GM13976 (cell line): ENCODE measurements at regions not wholly inside any gene's neighbourhood (a gene's known extent, or its start where the extent isn't known, plus 50 kb on each side); places are given as distances from the start of the nearest gene placed in this dataset.
"Not testable (repeated sequence)": the region's sequence is repeated elsewhere in the genome, so short reads cannot be mapped to it uniquely, and the experiment has no call there.

ENCODE experiments used
- DNase-seq: peaks from one replicate; pipeline ENCODE4 v3.0.0; 2012; ENCODE audit warnings: low spot score
- CTCF ChIP-seq: IDR thresholded peaks from 2 replicates; pipeline ENCODE4 v1.5.1; 2012; ENCODE audit warnings: borderline replicate concordance, mild to moderate bottlenecking; ENCODE audit not compliant: insufficient read depth; ENCODE audit errors: extremely low read depth, missing control alignments, control extremely low read depth
- in situ Hi-C: fragments of 300-500 bp; cut with MboI; formaldehyde crosslinking; loops from one replicate; pipeline ENCODE4 v1.12.0; 2022; ENCODE audit warnings: low sequenced_read_pairs, mixed read lengths, inconsistent platforms; ENCODE audit not compliant: unreplicated experiment

DNA sequence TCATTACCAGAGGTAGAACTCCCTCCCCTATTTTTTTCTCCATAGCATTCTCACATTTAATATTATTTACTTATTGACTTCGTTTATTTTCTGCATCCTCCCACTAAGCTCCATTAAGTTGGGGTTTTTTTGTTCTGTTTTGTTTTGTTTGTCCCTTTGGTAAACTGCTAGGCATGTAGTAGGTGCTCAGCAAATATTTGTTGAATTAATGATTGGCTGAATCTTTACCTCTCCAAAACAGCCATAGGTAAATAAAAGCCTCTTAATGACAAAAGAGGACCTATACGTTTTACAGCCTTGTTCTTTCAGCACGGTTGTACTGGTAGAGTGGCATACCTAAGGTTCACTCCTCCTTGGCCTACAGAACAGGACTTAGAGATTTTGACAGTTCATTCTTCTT lies 52.0 kb downstream of the PRORP start:
- no peak for TF ChIP-seq CTCF
- no peak for DNase-seq
- in situ Hi-C loops = no loop called here

GRCh38 chr14:35180179-35180578 lies 57.8 kb downstream of the PRORP start:
- no peak for DNase-seq
- TF ChIP-seq CTCF = no peak
- in situ Hi-C loops = no loop called here

- in situ Hi-C loops, DNase-seq: not testable (repeated sequence)
Observed at GRCh38 chr14:35184891-35185290, 62.5 kb downstream of the PRORP start.

DNA sequence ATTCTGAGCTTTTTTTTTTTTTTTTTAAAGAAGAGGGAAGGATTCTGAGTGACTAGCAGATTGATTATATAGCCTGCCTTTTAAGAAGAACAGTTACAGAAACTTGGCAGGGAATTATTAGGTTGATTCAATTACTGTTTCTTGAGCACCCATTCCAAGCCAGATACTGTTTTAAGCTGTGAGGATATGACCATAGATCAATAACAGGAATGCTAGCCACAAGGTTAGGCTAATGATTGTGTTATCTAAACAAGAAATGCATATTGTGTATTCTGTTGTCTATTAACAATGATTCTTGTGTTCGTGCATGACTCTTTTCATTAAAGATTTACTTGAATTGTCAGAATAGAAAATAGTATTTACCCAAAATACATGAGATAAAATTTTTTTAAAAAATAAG lies 67.1 kb downstream of the PRORP start:
- TF ChIP-seq CTCF = no peak
- no peak for DNase-seq
- in situ Hi-C loops = no loop called here

GRCh38 chr14:35193161-35193560 lies 70.8 kb downstream of the PRORP start:
- in situ Hi-C loops = no loop called here
- no peak for TF ChIP-seq CTCF
- DNase-seq = no peak

GRCh38 chr14:35194183-35194582 lies 71.8 kb downstream of the PRORP start:
- in situ Hi-C loops, DNase-seq: not testable (repeated sequence)

DNA sequence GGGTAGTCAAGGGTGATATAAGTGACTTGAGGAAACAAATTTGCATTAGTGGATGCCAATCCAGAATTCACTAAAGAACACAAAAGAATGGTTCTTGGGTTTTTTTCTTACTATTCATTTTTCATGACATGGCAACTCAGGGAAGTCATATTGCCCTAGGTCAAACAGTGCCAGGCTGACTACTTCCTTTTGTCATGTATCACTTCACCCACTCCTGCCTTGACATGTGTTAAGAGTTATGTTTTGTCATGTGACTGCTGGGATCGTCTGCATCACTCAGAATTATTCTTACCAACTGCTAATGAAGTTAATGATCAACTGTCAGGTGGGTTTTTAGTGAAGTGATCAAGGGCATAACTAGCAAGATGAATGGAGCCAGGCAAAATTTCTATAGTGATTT lies 74.2 kb downstream of the PRORP start:
- TF ChIP-seq CTCF = no peak
- DNase-seq = no peak
- in situ Hi-C loops = no loop called here

DNA sequence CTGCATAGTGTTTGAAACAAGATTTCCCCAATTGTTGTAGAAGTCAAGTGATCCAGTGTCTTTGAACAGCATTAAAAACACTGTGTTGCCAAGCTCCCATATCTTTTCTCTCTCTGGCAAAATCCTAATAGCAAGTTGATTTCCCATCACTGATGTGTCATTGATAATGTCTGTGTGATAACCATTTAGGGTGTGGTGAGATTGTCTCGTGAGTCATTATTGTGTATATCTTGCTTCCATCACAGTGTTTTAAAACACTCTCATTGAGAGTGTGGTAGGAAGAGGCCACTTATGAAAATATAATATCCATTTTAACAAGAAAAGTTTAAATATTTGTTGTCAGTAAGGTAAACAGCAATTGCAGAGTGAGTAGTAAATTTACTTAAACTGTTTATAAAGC lies 74.7 kb downstream of the PRORP start:
- TF ChIP-seq CTCF = no peak
- in situ Hi-C loops = no loop called here
- no peak for DNase-seq
